IMR-90 (cell line): ENCODE measurements at regions not wholly inside any gene's neighbourhood (a gene's known extent, or its start where the extent isn't known, plus 50 kb on each side); places are given as distances from the start of the nearest gene placed in this dataset.

Experiments
- ATAC-seq: fragments of 200-7000 bp; cut with Tn5 transposase; 2 replicates; pipeline ENCODE4 v1.9.1; 2020; ENCODE audit warnings: low read depth, mild to moderate bottlenecking, moderate library complexity
- BruUV-seq: library from RNA; stranded (reverse); fragments of 400-500 nt; replicated peaks from 2 replicates; lab custom pipeline; 2021; lab: Mats Ljungman, UMichigan
- CTCF ChIA-PET: fragments of 300-600 bp; formaldehyde crosslinking; extraction: SDS; loops from one replicate; lab custom pipeline; 2021; ENCODE audit warnings: antibody characterized with exemption; lab: Yijun Ruan, JAX
- POLR2A ChIA-PET: fragments of 300-600 bp; sonication (Branson Sonifier 250); formaldehyde crosslinking; loops from one replicate; lab custom pipeline; 2022; ENCODE audit warnings: antibody characterized with exemption; ENCODE audit not compliant: unreplicated experiment; lab: Charles Lee
- DNase-seq: peaks from one replicate; pipeline ENCODE4 v3.0.0; 2013
- H2AFZ ChIP-seq: replicated peaks from 2 replicates; pipeline ENCODE3; 2013; ENCODE audit warnings: low read length, mild to moderate bottlenecking; ENCODE audit not compliant: poor library complexity
- H2AK5ac ChIP-seq: 2 replicates; pipeline ENCODE4 v1.6.1; 2013; ENCODE audit warnings: low read depth, low read length, inconsistent platforms
- H2AK9ac ChIP-seq: replicated peaks from 2 replicates; pipeline ENCODE3; 2013; ENCODE audit warnings: mild to moderate bottlenecking, low read depth, low read length, moderate library complexity; ENCODE audit not compliant: poor library complexity
- H2BK120ac ChIP-seq: 2 replicates; pipeline ENCODE4 v1.6.1; 2013; ENCODE audit warnings: low read depth, low read length, inconsistent platforms
- H2BK15ac ChIP-seq: 3 replicates; pipeline ENCODE4 v1.6.1; 2013; ENCODE audit warnings: low read depth, low read length, inconsistent platforms
- H2BK20ac ChIP-seq: 2 replicates; pipeline ENCODE4 v1.6.1; 2013; ENCODE audit warnings: low read depth, mild to moderate bottlenecking, inconsistent platforms, low read length, moderate library complexity
- H2BK5ac ChIP-seq: 2 replicates; pipeline ENCODE4 v1.6.1; 2013; ENCODE audit warnings: mild to moderate bottlenecking, low read depth, low read length, inconsistent platforms; ENCODE audit not compliant: poor library complexity, severe bottlenecking
- H3K14ac ChIP-seq: replicated peaks from 2 replicates; pipeline ENCODE4 v1.6.1; 2013; ENCODE audit warnings: low read depth, low read length, inconsistent platforms
- H3K18ac ChIP-seq: 2 replicates; pipeline ENCODE4 v1.6.1; 2013; ENCODE audit warnings: low read depth, low read length, control low read depth
- H3K23ac ChIP-seq: 2 replicates; pipeline ENCODE4 v1.6.1; 2013; ENCODE audit warnings: low read depth, low read length, inconsistent platforms
- H3K27ac ChIP-seq: 2 replicates; pipeline ENCODE4 v1.5.1; 2013; ENCODE audit warnings: mild to moderate bottlenecking, control low read depth, low read length; ENCODE audit not compliant: insufficient read depth
- H3K27me3 ChIP-seq: 2 replicates; pipeline ENCODE4 v1.6.1; 2013; ENCODE audit warnings: low read length; ENCODE audit not compliant: control insufficient read depth, insufficient read depth
- H3K36me3 ChIP-seq: 2 replicates; pipeline ENCODE4 v1.6.1; 2013; ENCODE audit warnings: low read length, mixed read lengths; ENCODE audit not compliant: control insufficient read depth, insufficient read depth
- H3K4ac ChIP-seq: 2 replicates; pipeline ENCODE4 v1.6.1; 2013; ENCODE audit warnings: low read depth, low read length, inconsistent platforms
- H3K4me1 ChIP-seq: 2 replicates; pipeline ENCODE4 v1.6.1; 2013; ENCODE audit warnings: low read length, mixed read lengths; ENCODE audit not compliant: control insufficient read depth, insufficient read depth
- H3K4me2 ChIP-seq: 2 replicates; pipeline ENCODE4 v1.6.1; 2013; ENCODE audit warnings: low read depth, mild to moderate bottlenecking, control low read depth, low read length, moderate library complexity
- H3K4me3 ChIP-seq: 2 replicates; pipeline ENCODE4 v1.5.1; 2013; ENCODE audit warnings: low read depth, mild to moderate bottlenecking, control low read depth, low read length, moderate library complexity; ENCODE audit not compliant: insufficient read depth
- H3K56ac ChIP-seq: 2 replicates; pipeline ENCODE4 v1.6.1; 2013; ENCODE audit warnings: low read length, inconsistent platforms; ENCODE audit not compliant: insufficient read depth; ENCODE audit errors: extremely low read depth
- H3K79me1 ChIP-seq, 2 experiments: 2 replicates each; pipeline ENCODE4 v1.6.1; 2013; ENCODE audit warnings: low read length in 2 of 2, inconsistent platforms in 1 of 2, low read depth in 1 of 2
- H3K9ac ChIP-seq: 2 replicates; pipeline ENCODE4 v1.6.1; 2013; ENCODE audit warnings: low read depth, low read length, control low read depth
- H3K9me1 ChIP-seq: 2 replicates; pipeline ENCODE4 v1.6.1; 2013; ENCODE audit warnings: low read length, inconsistent platforms; ENCODE audit not compliant: insufficient read depth
- H3K9me3 ChIP-seq: 2 replicates; pipeline ENCODE4 v1.6.1; 2013; ENCODE audit warnings: low read length; ENCODE audit not compliant: control insufficient read depth, insufficient read depth
- H4K20me1 ChIP-seq: 2 replicates; pipeline ENCODE4 v1.6.1; 2013; ENCODE audit warnings: low read length, inconsistent platforms; ENCODE audit not compliant: insufficient read depth
- H4K5ac ChIP-seq: 2 replicates; pipeline ENCODE4 v1.6.1; 2013; ENCODE audit warnings: mild to moderate bottlenecking, low read depth, low read length, control low read depth
- H4K8ac ChIP-seq, 2 experiments: 2 replicates each; pipeline ENCODE4 v1.6.1; 2013; ENCODE audit warnings: low read depth in 2 of 2, low read length in 2 of 2, control low read depth in 1 of 2, inconsistent platforms in 1 of 2
- H4K91ac ChIP-seq: 2 replicates; pipeline ENCODE4 v1.6.1; 2013; ENCODE audit warnings: low read depth, low read length, inconsistent platforms; ENCODE audit not compliant: insufficient read depth
- BHLHE40 ChIP-seq: fragments of 150-350 bp; IDR thresholded peaks from 2 replicates; pipeline ENCODE4 v1.6.1; 2016; ENCODE audit warnings: mild to moderate bottlenecking, low read depth, low read length
- CEBPB ChIP-seq: IDR thresholded peaks from 2 replicates; pipeline ENCODE4 v1.6.1; 2012; ENCODE audit warnings: low read depth, low read length, improper control_type of control experiment
- CHD1 ChIP-seq: IDR thresholded peaks from 2 replicates; pipeline ENCODE4 v1.6.1; 2012; ENCODE audit warnings: low read depth, low read length, improper control_type of control experiment
- FOS ChIP-seq: fragments of 150-350 bp; IDR thresholded peaks from 2 replicates; pipeline ENCODE4 v1.6.1; 2016; ENCODE audit warnings: low read depth, low read length
- MAFK ChIP-seq: IDR thresholded peaks from 2 replicates; pipeline ENCODE4 v1.6.1; 2012; ENCODE audit warnings: low read depth, low read length, improper control_type of control experiment
- MAZ ChIP-seq: IDR thresholded peaks from 2 replicates; pipeline ENCODE4 v1.6.1; 2012; ENCODE audit warnings: low read depth, mild to moderate bottlenecking, low read length, improper control_type of control experiment, moderate library complexity, borderline replicate concordance
- MXI1 ChIP-seq: IDR thresholded peaks from 2 replicates; pipeline ENCODE4 v1.6.1; 2012; ENCODE audit warnings: low read depth, mild to moderate bottlenecking, low read length, moderate library complexity, borderline replicate concordance
- NFE2L2 ChIP-seq: fragments of 150-350 bp; IDR thresholded peaks from 2 replicates; pipeline ENCODE4 v1.6.1; 2016; ENCODE audit warnings: low read depth, mild to moderate bottlenecking, low read length
- POLR2A ChIP-seq: IDR thresholded peaks from 2 replicates; pipeline ENCODE4 v1.6.1; 2012; ENCODE audit warnings: mild to moderate bottlenecking, low read depth, low read length
- RCOR1 ChIP-seq: IDR thresholded peaks from 2 replicates; pipeline ENCODE4 v1.6.1; 2012; ENCODE audit warnings: mild to moderate bottlenecking, low read length, improper control_type of control experiment; ENCODE audit not compliant: insufficient replicate concordance
- RFX5 ChIP-seq: IDR thresholded peaks from 2 replicates; pipeline ENCODE4 v1.8.0; 2012; ENCODE audit warnings: low read depth, mild to moderate bottlenecking, low read length, moderate library complexity
- SMC3 ChIP-seq: fragments of 150-350 bp; IDR thresholded peaks from 2 replicates; pipeline ENCODE4 v1.6.1; 2016; ENCODE audit warnings: low read depth, mild to moderate bottlenecking, antibody characterized with exemption, low read length, moderate library complexity
- WGBS, 2 experiments: methylation state at CpG; one replicate each; pipeline versions ENCODE4 v1.1.5 to v1.1.7; 2013; ENCODE audit warnings: missing lambda C conversion rate in 2 of 2; ENCODE audit not compliant: insufficient read length in 1 of 2; ENCODE audit errors: extremely low coverage in 2 of 2; 5-methylcytosine and 5-hydroxymethylcytosine counted together
- dilution Hi-C: fragments of 300-500 bp; cut with HindIII; formaldehyde crosslinking; loops from one replicate; pipeline ENCODE4 v1.14.3; 2018; ENCODE audit warnings: low sequenced_read_pairs; ENCODE audit not compliant: unreplicated experiment
- in situ Hi-C: fragments of 300-500 bp; cut with MboI; formaldehyde crosslinking; loops from 3 replicates; pipeline ENCODE4 v1.14.3; 2019; ENCODE audit warnings: low sequenced_read_pairs, inconsistent platforms, mixed read lengths
- intact Hi-C: fragments of 100-400 bp; cut with micrococcal nuclease; formaldehyde crosslinking; loops from 2 replicates; pipeline ENCODE4 v1.10.0; 2022
- TF ChIP-seq, protein P1 (sequence below): fragments of 150-350 bp; IDR thresholded peaks from 2 replicates; pipeline ENCODE4 v1.6.1; 2017; ENCODE audit warnings: mild to moderate bottlenecking, antibody characterized with exemption, low read length, low read depth
- TF ChIP-seq, protein P2 (sequence below): fragments of 150-350 bp; IDR thresholded peaks from 2 replicates; pipeline ENCODE4 v1.6.1; 2016; ENCODE audit warnings: low read depth, mild to moderate bottlenecking, low read length, moderate library complexity, borderline replicate concordance
- TF ChIP-seq, protein P3 (sequence below): conservative IDR thresholded peaks from 2 replicates; pipeline ENCODE4 v1.5.1; 2012; ENCODE audit warnings: mild to moderate bottlenecking, low read depth, low read length, improper control_type of control experiment

DNA sequence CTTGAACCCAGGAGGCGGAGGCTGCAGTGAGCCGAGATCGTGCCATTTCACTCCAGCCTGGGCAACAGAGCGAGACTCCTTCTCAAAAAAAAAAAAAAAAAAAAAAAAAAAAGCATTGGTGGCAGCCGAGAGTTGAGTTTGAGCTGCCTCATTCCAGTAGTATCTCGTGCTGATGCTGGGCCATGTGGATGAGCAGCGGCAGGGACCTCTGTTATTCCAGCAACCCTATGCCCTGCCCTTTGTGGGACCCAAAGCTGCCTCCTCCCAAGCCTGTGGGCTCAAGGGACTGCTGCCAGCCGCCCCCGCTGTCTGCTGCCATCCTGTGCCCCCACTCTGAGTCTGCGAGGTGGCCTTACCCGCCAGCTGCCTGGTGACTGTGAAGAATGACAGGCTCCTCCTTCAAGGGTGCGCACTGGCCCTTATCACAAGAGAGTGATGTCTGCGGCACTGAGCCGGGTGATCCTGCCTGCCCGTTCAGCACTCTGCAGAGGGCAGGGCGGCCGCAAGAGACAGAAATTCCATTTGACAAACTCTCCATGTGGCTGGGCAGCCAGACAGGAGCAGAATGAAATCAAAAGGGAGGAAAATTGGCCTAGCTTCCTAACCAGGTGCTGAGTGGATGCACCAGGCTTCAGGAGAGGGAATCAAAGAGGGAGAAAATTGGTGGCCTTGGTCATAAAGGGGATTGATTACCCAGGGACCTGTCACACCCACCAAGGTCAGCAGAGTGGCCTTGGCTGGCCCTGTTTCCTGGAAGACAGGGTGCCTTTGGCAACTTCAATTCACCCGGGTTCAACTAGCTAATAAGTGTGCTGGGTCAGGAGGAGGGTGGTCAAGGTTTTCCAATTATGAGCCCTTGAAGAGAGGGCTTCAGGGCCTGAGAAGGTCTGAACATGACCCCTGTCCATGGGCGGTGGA lies 65.3 kb upstream of the ZMIZ1 start:
- no peak overlapping the region for H2BK15ac ChIP-seq
- TF ChIP-seq NFE2L2 (no peak), FOS (no peak), RCOR1 (no peak), CEBPB (no peak), MXI1 (no peak), MAZ (no peak), SMC3 (no peak), POLR2A (no peak), MAFK (no peak), RFX5 (no peak), CHD1 (no peak), BHLHE40 (no peak)
- TF ChIP-seq, protein P1, sequence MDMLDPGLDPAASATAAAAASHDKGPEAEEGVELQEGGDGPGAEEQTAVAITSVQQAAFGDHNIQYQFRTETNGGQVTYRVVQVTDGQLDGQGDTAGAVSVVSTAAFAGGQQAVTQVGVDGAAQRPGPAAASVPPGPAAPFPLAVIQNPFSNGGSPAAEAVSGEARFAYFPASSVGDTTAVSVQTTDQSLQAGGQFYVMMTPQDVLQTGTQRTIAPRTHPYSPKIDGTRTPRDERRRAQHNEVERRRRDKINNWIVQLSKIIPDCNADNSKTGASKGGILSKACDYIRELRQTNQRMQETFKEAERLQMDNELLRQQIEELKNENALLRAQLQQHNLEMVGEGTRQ, result no peak
- TF ChIP-seq, protein P2, sequence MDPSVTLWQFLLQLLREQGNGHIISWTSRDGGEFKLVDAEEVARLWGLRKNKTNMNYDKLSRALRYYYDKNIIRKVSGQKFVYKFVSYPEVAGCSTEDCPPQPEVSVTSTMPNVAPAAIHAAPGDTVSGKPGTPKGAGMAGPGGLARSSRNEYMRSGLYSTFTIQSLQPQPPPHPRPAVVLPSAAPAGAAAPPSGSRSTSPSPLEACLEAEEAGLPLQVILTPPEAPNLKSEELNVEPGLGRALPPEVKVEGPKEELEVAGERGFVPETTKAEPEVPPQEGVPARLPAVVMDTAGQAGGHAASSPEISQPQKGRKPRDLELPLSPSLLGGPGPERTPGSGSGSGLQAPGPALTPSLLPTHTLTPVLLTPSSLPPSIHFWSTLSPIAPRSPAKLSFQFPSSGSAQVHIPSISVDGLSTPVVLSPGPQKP, result no peak
- TF ChIP-seq, protein P3, sequence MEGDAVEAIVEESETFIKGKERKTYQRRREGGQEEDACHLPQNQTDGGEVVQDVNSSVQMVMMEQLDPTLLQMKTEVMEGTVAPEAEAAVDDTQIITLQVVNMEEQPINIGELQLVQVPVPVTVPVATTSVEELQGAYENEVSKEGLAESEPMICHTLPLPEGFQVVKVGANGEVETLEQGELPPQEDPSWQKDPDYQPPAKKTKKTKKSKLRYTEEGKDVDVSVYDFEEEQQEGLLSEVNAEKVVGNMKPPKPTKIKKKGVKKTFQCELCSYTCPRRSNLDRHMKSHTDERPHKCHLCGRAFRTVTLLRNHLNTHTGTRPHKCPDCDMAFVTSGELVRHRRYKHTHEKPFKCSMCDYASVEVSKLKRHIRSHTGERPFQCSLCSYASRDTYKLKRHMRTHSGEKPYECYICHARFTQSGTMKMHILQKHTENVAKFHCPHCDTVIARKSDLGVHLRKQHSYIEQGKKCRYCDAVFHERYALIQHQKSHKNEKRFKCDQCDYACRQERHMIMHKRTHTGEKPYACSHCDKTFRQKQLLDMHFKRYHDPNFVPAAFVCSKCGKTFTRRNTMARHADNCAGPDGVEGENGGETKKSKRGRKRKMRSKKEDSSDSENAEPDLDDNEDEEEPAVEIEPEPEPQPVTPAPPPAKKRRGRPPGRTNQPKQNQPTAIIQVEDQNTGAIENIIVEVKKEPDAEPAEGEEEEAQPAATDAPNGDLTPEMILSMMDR, result no peak

More for the DNA sequence above, 65.3 kb upstream of the ZMIZ1 start:
- peaks cover 25% of the 10 kb centered on the region for H3K27me3 ChIP-seq
- H3K27ac ChIP-seq, result no peak overlapping the region
- H4K20me1 ChIP-seq, result no peaks in the 10 kb centered on the region
- H3K36me3 ChIP-seq, result no peaks in the 10 kb centered on the region
- no peak overlapping the region for H2BK5ac ChIP-seq
- DNase-seq, result no peak
- no peak overlapping the region for H2BK120ac ChIP-seq
- no peak overlapping the region for H2AK9ac ChIP-seq
- intact Hi-C loops (no loop called here), dilution Hi-C loops (no loop called here), in situ Hi-C loops (no loop called here)
- H4K5ac ChIP-seq, result no peak overlapping the region
- no peak overlapping the region for H2BK20ac ChIP-seq
- no peak overlapping the region for H3K4me2 ChIP-seq
- H3K79me1 ChIP-seq, result no peaks in the 10 kb centered on the region
- H3K9ac ChIP-seq, result no peak overlapping the region
- H2AK5ac ChIP-seq, result no peak overlapping the region
- 89% methylated on average over 6 of the region's 19 CpGs; no CpG with 5 or more reads in 1 of the 2 experiments for WGBS, 2 experiments
- H3K9me3 ChIP-seq, result no peaks in the 10 kb centered on the region
- no peak overlapping the region for H3K4ac ChIP-seq
- no TSS peak for BruUV-seq
- H3K56ac ChIP-seq, result no peak overlapping the region
- H3K4me1 ChIP-seq, result peaks cover 8% of the 10 kb centered on the region; the same call in 1 of the 2 replicates
- no peak overlapping the region for H4K8ac ChIP-seq
- H3K14ac ChIP-seq, result no peak overlapping the region
- H3K9me1 ChIP-seq, result peaks cover 14% of the 10 kb centered on the region; the same call in 1 of the 2 replicates
- H3K4me3 ChIP-seq, result no peak overlapping the region
- no peak overlapping the region for H3K18ac ChIP-seq
- POLR2A ChIA-PET, result no interaction called here
- H3K23ac ChIP-seq, result no peak overlapping the region
- ATAC-seq, result no peak
- CTCF ChIA-PET, result no interaction called here
- no peak overlapping the region for H4K91ac ChIP-seq
- no peak overlapping the region for H2AFZ ChIP-seq
